GM10248 (cell line): ENCODE measurements at regions not wholly inside any gene's neighbourhood (a gene's known extent, or its start where the extent isn't known, plus 50 kb on each side); places are given as distances from the start of the nearest gene placed in this dataset.
"Not testable (repeated sequence)": the region's sequence is repeated elsewhere in the genome, so short reads cannot be mapped to it uniquely, and the experiment has no call there.

Source experiments
- CTCF ChIA-PET: fragments of 300-600 bp; sonication (Branson Sonifier 250); formaldehyde crosslinking; extraction: SDS; loops from one replicate; lab custom pipeline; 2021; ENCODE audit warnings: antibody characterized with exemption; lab: Yijun Ruan, JAX
- POLR2A ChIA-PET: fragments of 350-650 bp; sonication (Branson Sonifier 250); formaldehyde crosslinking; extraction: SDS; loops from one replicate; lab custom pipeline; 2020; ENCODE audit warnings: antibody characterized with exemption; lab: Yijun Ruan, JAX
- DNase-seq: peaks from one replicate; pipeline ENCODE4 v3.0.0; 2012; ENCODE audit errors: extremely low spot score
- TF ChIP-seq, protein P1 (sequence below): IDR thresholded peaks from 2 replicates; pipeline ENCODE4 v1.5.1; 2012; ENCODE audit warnings: mild to moderate bottlenecking, low read depth; ENCODE audit errors: extremely low read depth, missing control alignments, control extremely low read depth

DNA sequence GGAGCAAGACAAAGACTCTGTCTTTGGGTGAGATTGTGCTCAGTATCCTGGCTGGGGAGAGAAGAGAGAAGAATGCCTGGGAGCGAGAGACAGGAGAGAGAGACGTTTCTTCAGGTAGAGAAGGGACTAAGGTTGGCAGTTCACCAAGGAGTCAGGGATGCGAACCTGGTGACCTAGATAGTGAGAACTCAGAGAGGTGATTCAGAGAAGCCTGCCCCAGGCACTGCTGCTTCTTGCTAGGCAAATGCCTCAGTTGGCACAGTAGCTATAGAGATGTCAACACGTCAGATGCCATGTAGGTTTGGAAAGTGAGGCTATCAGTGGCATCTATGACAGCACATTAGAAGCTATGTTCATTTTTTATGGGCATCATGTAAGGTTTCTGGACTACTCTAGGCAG is 231.6 kb upstream of the VLDLR start:
- no peak for DNase-seq
- POLR2A ChIA-PET: no interaction called here
- CTCF ChIA-PET: no interaction called here
- TF ChIP-seq, protein P1, sequence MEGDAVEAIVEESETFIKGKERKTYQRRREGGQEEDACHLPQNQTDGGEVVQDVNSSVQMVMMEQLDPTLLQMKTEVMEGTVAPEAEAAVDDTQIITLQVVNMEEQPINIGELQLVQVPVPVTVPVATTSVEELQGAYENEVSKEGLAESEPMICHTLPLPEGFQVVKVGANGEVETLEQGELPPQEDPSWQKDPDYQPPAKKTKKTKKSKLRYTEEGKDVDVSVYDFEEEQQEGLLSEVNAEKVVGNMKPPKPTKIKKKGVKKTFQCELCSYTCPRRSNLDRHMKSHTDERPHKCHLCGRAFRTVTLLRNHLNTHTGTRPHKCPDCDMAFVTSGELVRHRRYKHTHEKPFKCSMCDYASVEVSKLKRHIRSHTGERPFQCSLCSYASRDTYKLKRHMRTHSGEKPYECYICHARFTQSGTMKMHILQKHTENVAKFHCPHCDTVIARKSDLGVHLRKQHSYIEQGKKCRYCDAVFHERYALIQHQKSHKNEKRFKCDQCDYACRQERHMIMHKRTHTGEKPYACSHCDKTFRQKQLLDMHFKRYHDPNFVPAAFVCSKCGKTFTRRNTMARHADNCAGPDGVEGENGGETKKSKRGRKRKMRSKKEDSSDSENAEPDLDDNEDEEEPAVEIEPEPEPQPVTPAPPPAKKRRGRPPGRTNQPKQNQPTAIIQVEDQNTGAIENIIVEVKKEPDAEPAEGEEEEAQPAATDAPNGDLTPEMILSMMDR: no peak

DNA sequence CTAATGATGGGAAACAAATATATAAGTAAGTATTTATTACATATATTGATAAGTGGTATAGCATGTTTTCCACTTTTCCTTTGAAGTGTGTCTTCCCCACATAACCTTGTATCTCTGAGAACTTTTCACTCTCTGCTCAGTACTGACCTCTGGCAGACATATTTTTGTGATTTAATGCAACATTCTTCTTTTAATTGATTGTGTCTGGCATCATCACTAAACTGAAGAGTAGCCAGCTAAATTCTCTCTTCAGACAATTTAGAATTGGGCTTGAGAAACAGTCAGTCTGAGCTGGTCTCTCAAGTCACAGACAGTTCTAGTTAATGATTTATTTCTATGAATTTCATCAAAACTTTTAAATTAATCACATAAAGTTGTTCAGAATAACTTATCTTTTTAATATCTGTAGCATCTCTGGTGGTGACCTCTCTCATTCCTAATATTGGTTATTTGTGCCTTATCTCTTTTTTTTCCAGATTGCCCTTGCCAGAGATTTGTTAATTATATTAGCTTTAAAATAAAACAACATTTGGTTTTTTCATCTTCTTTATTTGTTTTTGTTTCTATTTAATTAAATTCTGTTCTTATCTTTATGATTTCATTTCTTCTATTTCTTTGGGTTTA is 230.0 kb upstream of the VLDLR start:
- POLR2A ChIA-PET, DNase-seq, CTCF ChIA-PET: not testable (repeated sequence)

DNA sequence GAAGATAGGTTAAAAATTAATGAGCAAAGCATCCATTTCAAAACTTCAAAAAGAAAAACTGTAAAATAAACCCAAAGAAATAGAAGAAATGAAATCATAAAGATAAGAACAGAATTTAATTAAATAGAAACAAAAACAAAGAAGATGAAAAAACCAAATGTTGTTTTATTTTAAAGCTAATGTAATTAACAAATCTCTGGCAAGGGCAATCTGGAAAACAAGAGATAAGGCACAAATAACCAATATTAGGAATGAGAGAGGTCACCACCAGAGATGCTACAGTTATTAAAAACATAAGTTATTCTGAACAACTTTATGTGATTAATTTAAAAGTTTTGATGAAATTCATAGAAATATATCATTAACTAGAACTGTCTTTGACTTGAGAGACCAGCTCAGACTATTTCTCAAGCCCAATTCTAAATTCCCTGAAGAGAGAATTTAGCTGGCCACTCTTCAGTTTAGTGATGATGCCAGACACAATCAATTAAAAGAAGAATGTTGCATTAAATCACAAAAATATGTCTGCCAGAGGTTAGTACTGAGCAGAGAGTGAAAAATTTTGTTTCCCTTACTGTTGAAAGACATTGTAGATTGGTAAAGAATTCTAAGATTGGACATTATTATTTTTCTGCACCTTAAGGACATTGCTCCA is 227.4 kb upstream of the VLDLR start:
- POLR2A ChIA-PET, DNase-seq: not testable (repeated sequence)
- CTCF ChIA-PET: interaction anchor here (1.6 kb wide), 1 partner anchor 16 kb away, joined by 4 read pairs; no protein-coding TSS in a partner anchor

DNA sequence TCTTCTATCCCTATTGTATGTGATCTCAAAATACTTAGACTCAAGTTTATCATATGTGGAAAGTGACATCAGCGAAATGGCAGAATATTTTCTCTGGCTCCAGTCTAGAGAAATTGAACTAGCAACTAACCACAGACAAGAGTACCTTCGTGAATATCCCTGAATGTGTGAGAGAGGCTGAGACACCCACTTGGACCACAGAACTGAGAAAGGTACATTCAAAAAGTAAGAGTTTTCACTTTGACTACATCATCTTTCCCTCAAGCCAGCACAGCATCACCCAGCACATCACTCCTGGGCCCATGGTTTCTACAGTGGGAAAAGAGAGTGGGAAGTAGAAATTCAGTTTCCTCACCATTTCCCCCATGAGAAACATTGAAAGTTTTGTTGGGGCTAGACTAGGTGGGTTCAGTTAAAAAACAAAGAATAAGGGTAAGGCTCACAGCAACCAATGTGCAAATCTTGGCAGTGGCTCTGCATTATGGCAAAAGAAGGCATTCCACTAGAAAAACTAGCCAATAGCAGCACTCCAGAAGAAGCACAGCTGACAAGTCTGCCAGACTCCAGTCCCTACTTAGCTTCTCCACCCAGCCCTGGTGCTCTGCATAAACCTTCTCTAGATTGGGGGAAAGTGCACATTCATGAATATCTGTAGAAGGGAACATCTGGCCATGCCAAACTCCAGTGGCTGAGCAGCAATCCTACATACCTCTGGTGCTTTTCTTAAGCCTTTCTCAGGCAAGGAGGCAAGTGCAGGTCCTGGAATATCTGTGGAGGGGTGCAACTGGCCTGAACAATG is 225.6 kb upstream of the VLDLR start:
- ChIA-PET POLR2A (no interaction called here), CTCF (no interaction called here)
- DNase-seq: no peak
- TF ChIP-seq, protein P1: no peak

DNA sequence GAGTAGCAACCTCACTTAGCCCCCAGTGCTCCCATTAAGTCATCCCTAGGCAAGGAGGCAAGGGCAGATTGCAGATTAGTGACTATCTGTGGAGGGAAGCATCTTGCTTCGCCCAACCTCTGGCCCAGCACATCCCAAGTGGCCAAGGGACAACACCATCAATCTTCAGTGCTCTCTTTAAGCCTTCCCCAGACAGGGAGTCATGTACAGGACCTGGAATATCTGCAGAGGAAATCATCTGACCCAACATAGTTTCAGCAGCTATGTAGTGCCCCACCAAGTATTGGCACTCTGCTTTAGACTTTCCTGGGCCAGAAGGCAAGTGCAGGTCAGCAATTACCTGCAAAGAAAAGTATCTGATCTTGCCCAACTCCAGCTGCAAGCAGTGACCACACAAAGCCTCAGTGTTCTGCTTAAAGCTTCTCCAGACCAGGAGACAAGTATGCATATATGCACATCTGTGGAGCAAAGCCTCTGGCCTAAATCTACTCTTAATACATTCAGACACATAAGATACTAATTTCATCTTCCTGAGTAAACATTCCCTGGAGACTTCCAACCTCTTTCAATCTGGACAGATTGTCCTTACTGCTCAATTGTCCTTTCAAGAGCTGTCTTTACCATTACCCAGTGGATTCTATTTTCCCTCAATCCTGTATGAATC is 224.8 kb upstream of the VLDLR start:
- ChIA-PET CTCF (no interaction called here), POLR2A (no interaction called here)
- TF ChIP-seq, protein P1: no peak
- no peak for DNase-seq

DNA sequence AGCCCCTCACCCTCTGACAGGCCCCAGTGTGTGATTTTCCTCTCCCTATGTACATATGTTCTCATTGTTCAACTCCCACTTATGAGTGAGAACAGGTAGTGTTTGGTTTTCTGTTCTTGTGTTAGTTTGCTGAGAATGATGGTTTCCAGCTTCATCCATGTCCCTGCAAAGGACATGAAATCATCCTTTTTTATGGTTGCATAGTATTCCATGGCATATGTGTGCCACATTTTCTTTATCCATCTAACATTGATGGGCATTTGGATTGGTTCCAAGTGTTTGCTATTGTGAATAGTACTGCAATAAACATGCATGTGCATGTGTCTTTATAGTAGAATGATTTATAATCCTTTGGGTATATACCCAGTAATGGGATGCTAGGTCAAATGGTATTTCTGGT is 223.7 kb upstream of the VLDLR start:
- DNase-seq, CTCF ChIA-PET, POLR2A ChIA-PET: not testable (repeated sequence)

DNA sequence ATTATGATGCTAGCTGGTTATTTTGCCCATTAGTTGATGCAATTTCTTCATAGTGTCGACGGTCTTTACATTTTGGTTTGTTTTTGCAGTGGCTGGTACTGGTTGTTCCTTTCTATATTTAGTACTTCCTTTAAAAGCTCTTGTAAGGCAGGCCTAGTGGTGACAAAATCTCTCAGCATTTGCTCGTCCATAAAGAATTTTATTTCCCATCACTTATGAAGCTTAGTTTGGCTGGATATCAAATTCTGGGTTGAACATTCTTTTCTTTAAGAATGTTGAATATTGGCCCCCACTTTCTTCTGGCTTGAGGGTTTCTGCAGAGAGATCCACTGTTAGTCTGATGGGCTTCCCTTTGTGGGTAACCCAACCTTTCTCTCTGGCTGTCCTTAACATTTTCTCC is 219.8 kb upstream of the VLDLR start:
- DNase-seq, POLR2A ChIA-PET, CTCF ChIA-PET: not testable (repeated sequence)

DNA sequence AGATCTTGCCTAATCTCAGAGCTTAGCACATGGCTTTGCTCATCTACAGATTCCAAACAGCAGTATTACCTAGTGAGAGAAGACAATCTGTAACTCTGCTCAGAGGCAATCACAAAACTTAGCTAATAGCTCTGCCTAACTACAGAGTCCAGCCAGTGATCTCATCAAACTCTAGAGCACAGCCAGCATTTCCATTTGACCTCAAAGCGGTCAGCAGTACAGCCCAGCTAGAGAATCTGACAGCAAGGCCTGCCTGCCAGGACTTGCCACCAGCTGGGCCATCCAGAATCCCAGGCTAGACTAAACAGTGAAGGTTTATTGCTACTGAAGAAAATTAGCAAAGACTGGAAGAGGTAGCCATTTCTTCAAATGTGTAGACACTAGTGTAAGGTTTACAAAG is 217.9 kb upstream of the VLDLR start:
- TF ChIP-seq, protein P1: no peak
- CTCF ChIA-PET: no interaction called here
- POLR2A ChIA-PET: no interaction called here
- no peak for DNase-seq
